NCI-H1417 treated with DMSO at 0.1 percent for 48 hours (cell line): ENCODE measurements at regions not wholly inside any gene's neighbourhood (a gene's known extent, or its start where the extent isn't known, plus 50 kb on each side); places are given as distances from the start of the nearest gene placed in this dataset.

Experiments
- DNase-seq: peaks from one replicate; lab custom pipeline; 2025; lab: John Stamatoyannopoulos, UW

GRCh38 chr6:44636561-44637248 lies 249.2 kb downstream of the CDC5L start:
- DNase-seq: no peak

- no peak for DNase-seq
Observed at GRCh38 chr6:44641344-44642031, 254.0 kb downstream of the CDC5L start.

- DNase-seq: no peak
Observed at GRCh38 chr6:44642349-44642748, 254.8 kb downstream of the CDC5L start.

GRCh38 chr6:44642870-44643522 lies 255.5 kb downstream of the CDC5L start:
- peak; percentile 21 for DNase-seq

GRCh38 chr6:44645276-44645675 lies 257.8 kb downstream of the CDC5L start:
- DNase-seq: no peak

GRCh38 chr6:44646355-44646754 lies 258.8 kb downstream of the CDC5L start:
- DNase-seq: no peak

GRCh38 chr6:44649365-44650025 lies 262.0 kb downstream of the CDC5L start:
- DNase-seq: no peak

- no peak for DNase-seq
Observed at GRCh38 chr6:44650495-44650894, 263.0 kb downstream of the CDC5L start.

GRCh38 chr6:44650947-44651346 lies 263.4 kb downstream of the CDC5L start:
- no peak for DNase-seq

- no peak for DNase-seq
Observed at GRCh38 chr6:44651604-44652003, 264.1 kb downstream of the CDC5L start.

- no peak for DNase-seq
Observed at GRCh38 chr6:44652547-44652946, 265.0 kb downstream of the CDC5L start.

GRCh38 chr6:44653091-44653490 lies 265.6 kb downstream of the CDC5L start:
- DNase-seq: no peak

GRCh38 chr6:44653761-44654218 lies 266.3 kb downstream of the CDC5L start:
- no peak for DNase-seq

GRCh38 chr6:44655412-44656342 lies 268.2 kb downstream of the CDC5L start:
- DNase-seq: no peak

GRCh38 chr6:44656691-44657090 lies 269.2 kb downstream of the CDC5L start:
- no peak for DNase-seq

- no peak for DNase-seq
Observed at GRCh38 chr6:44657206-44657819, 269.8 kb downstream of the CDC5L start.

- no peak for DNase-seq
Observed at GRCh38 chr6:44658571-44658970, 271.1 kb downstream of the CDC5L start.

- DNase-seq: no peak
Observed at GRCh38 chr6:44659726-44660125, 272.2 kb downstream of the CDC5L start.

- no peak for DNase-seq
Observed at GRCh38 chr6:44660561-44661220, 273.2 kb downstream of the CDC5L start.

- DNase-seq: no peak
Observed at GRCh38 chr6:44661221-44662008, 273.9 kb downstream of the CDC5L start.
